NCI-H524 treated with DMSO at 0.1 percent for 48 hours (cell line): ENCODE measurements at regions not wholly inside any gene's neighbourhood (a gene's known extent, or its start where the extent isn't known, plus 50 kb on each side); places are given as distances from the start of the nearest gene placed in this dataset.

Source experiments
- DNase-seq: peaks from one replicate; lab custom pipeline; 2025; lab: John Stamatoyannopoulos, UW

- no peak for DNase-seq
Observed at GRCh38 chrX:99095965-99096635, 1314.0 kb downstream of the PCDH19 start.

GRCh38 chrX:99091459-99091858 is 1318.6 kb downstream of the PCDH19 start:
- DNase-seq, result no peak

GRCh38 chrX:99078301-99078700 is 1331.8 kb downstream of the PCDH19 start:
- DNase-seq, result no peak

- no peak for DNase-seq
Observed at GRCh38 chrX:99077099-99077498, 1333.0 kb downstream of the PCDH19 start.

GRCh38 chrX:99073551-99073950 is 1336.5 kb downstream of the PCDH19 start:
- no peak for DNase-seq

GRCh38 chrX:99051639-99052038 is 1358.4 kb downstream of the PCDH19 start:
- no peak for DNase-seq

- DNase-seq, result no peak
Observed at GRCh38 chrX:99033226-99033901, 1376.7 kb downstream of the PCDH19 start.

- DNase-seq, result no peak
Observed at GRCh38 chrX:99010957-99011356, 1399.1 kb downstream of the PCDH19 start.

GRCh38 chrX:99001286-99001685 is 1408.8 kb downstream of the PCDH19 start:
- no peak for DNase-seq

- DNase-seq, result no peak
Observed at GRCh38 chrX:98962996-98963395, 1447.1 kb downstream of the PCDH19 start.

- DNase-seq, result no peak
Observed at GRCh38 chrX:98956014-98956413, 1454.1 kb downstream of the PCDH19 start.

GRCh38 chrX:98939456-98939855 is 1470.6 kb downstream of the PCDH19 start:
- no peak for DNase-seq

GRCh38 chrX:98931216-98931615 is 1478.9 kb downstream of the PCDH19 start:
- no peak for DNase-seq

- DNase-seq, result no peak
Observed at GRCh38 chrX:98924511-98924910, 1485.6 kb downstream of the PCDH19 start.

GRCh38 chrX:98897191-98897590 is 1512.9 kb downstream of the PCDH19 start:
- no peak for DNase-seq

GRCh38 chrX:98850639-98851038 is 1559.4 kb downstream of the PCDH19 start:
- peak; percentile 14 for DNase-seq
